Karpas-422 (cell line): ENCODE measurements at regions not wholly inside any gene's neighbourhood (a gene's known extent, or its start where the extent isn't known, plus 50 kb on each side); places are given as distances from the start of the nearest gene placed in this dataset.

Experiments used
- DNase-seq: peaks from one replicate; pipeline ENCODE4 v3.0.0-alpha.2; 2015
- H2AFZ ChIP-seq: fragments of 200-600 bp; sonication (generic); 2 replicates; pipeline ENCODE4 v1.6.1; 2014; ENCODE audit warnings: antibody characterized with exemption, low read length, mixed read lengths
- H3K27ac ChIP-seq: fragments of 200-600 bp; sonication (generic); 2 replicates; pipeline ENCODE4 v1.5.1; 2014; ENCODE audit warnings: mild to moderate bottlenecking, low read length, moderate library complexity
- H3K27me3 ChIP-seq: fragments of 200-600 bp; sonication (generic); 2 replicates; pipeline ENCODE4 v1.6.1; 2014; ENCODE audit warnings: low read length, mixed read lengths
- H3K36me3 ChIP-seq: fragments of 200-600 bp; sonication (generic); 2 replicates; pipeline ENCODE4 v1.6.1; 2014; ENCODE audit warnings: low read length, mixed read lengths; ENCODE audit not compliant: insufficient read depth
- H3K4me1 ChIP-seq: fragments of 200-600 bp; sonication (generic); 2 replicates; pipeline ENCODE4 v1.6.1; 2014; ENCODE audit warnings: mild to moderate bottlenecking, low read length, mixed read lengths
- H3K4me2 ChIP-seq: fragments of 200-600 bp; sonication (generic); 2 replicates; pipeline ENCODE4 v1.6.1; 2014; ENCODE audit warnings: low read length, low read depth, mild to moderate bottlenecking; ENCODE audit not compliant: poor library complexity, severe bottlenecking
- H3K4me3 ChIP-seq: fragments of 200-600 bp; sonication (generic); 2 replicates; pipeline ENCODE4 v1.5.1; 2014; ENCODE audit warnings: mild to moderate bottlenecking, antibody characterized with exemption, low read length, mixed read lengths
- H3K79me2 ChIP-seq: fragments of 200-600 bp; sonication (generic); 2 replicates; pipeline ENCODE4 v1.6.1; 2014; ENCODE audit warnings: mild to moderate bottlenecking, low read length, mixed read lengths
- H3K9ac ChIP-seq: fragments of 200-600 bp; sonication (generic); 2 replicates; pipeline ENCODE4 v1.6.0; 2014; ENCODE audit warnings: low read length
- H3K9me2 ChIP-seq: fragments of 200-600 bp; sonication (generic), shearing (Covaris generic); replicated peaks from 2 replicates; pipeline ENCODE4 v1.6.0; 2014; ENCODE audit warnings: mild to moderate bottlenecking, low read length, moderate library complexity; ENCODE audit not compliant: insufficient read depth
- H3K9me3 ChIP-seq: fragments of 300-700, 200-600 bp; sonication (generic); 2 replicates; pipeline ENCODE4 v1.6.1; 2014; ENCODE audit warnings: low read length, mixed read lengths
- H4K20me1 ChIP-seq: fragments of 200-600 bp; sonication (generic); 2 replicates; pipeline ENCODE4 v1.6.1; 2014; ENCODE audit warnings: mild to moderate bottlenecking, antibody characterized with exemption, low read length, low read depth; ENCODE audit not compliant: insufficient read depth

DNA sequence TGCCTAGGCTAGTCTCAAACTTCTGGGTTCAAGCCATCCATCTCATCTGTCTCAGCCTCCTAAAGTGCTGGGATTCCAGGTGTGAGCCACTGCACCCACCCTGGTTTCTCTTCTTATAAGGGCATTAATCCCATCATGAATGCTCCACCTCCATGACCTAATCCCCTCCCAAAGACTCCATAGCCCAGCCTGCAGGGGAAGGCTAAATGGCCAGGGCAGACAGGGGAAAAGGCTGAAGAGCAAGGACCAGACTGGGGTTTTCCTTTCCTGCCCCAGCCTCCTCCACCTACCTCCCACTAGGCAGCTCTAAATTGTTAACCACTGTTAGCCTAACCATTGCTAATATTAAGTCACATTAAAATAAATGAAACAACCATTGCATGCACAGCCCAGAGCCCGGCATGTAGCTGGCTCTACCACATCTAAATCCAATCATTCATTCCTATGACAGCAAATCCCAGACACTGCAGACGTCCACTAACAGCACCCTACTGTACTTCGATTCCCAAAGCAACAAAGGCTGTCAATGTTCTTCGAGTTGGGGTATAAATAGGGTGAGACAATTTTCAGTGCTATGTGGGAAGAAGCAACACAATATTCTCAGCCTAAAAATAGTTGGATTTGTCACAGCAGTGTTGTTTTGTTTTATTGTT is 243.2 kb upstream of the ARID1B start:
- Histone ChIP-seq H3K9ac (no peak overlapping the region), H3K4me1 (no peaks in the 10 kb centered on the region), H3K4me3 (no peak overlapping the region), H3K36me3 (no peaks in the 10 kb centered on the region), H2AFZ (no peak overlapping the region), H3K27ac (no peak overlapping the region), H3K4me2 (no peak overlapping the region), H3K79me2 (no peaks in the 10 kb centered on the region), H3K9me2 (no peaks in the 10 kb centered on the region), H3K27me3 (no peaks in the 10 kb centered on the region), H4K20me1 (no peaks in the 10 kb centered on the region), H3K9me3 (no peaks in the 10 kb centered on the region)
- no peak for DNase-seq

DNA sequence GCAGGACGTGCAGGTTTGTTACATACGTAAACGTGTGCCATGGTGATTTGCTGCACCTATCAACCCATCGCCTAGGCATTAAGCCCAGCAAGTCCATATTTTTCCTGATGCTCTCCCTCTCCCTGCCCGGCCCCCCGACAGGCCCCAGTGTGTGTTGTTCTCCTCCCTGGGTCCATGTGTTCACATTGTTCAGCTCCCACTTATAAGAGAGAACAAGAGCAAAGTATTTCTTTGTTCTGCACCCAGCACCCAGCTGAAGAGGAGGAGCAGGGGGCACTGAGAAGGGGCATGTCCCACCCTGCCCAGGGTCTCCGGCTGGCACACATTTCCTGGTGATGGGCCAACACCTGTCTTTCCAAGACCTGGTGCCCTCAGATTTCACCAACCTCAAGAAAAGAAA is 251.1 kb upstream of the ARID1B start:
- H3K79me2 ChIP-seq, result no peaks in the 10 kb centered on the region
- no peaks in the 10 kb centered on the region for H3K4me1 ChIP-seq

DNA sequence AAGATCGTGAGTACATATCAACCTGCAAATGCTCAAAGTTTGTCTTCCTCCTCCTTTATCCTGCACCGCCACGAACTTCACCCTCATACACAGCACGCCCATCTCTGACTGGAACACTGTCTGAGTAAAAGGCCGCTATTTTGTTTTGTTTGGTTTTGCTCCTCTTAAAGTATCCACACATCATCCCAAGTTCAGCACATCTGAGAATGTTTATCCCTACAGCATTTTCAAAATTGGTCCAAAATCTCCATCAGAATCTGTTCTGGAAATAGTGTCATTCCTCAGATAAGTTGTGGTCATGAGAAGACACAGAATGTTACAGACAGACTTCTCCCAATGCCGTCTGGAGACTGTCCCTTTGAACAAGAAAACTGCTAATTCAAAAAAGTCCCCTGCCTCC is 251.6 kb upstream of the ARID1B start:
- H3K27ac ChIP-seq, result no peak overlapping the region
- DNase-seq, result no peak
- no peaks in the 10 kb centered on the region for H3K27me3 ChIP-seq
- H3K9me3 ChIP-seq, result no peaks in the 10 kb centered on the region
- no peaks in the 10 kb centered on the region for H3K36me3 ChIP-seq
- no peak overlapping the region for H3K4me2 ChIP-seq
- H3K4me1 ChIP-seq, result no peaks in the 10 kb centered on the region
- H3K9me2 ChIP-seq, result no peaks in the 10 kb centered on the region
- H2AFZ ChIP-seq, result no peak overlapping the region
- H4K20me1 ChIP-seq, result no peaks in the 10 kb centered on the region
- H3K9ac ChIP-seq, result no peak overlapping the region
- H3K79me2 ChIP-seq, result no peaks in the 10 kb centered on the region
- no peak overlapping the region for H3K4me3 ChIP-seq

More for the DNA sequence above, 251.1 kb upstream of the ARID1B start:
- H3K4me3 ChIP-seq, result no peak overlapping the region
- H3K9ac ChIP-seq, result no peak overlapping the region
- H3K27me3 ChIP-seq, result no peaks in the 10 kb centered on the region
- H3K4me2 ChIP-seq, result no peak overlapping the region
- H2AFZ ChIP-seq, result no peak overlapping the region
- H3K36me3 ChIP-seq, result no peaks in the 10 kb centered on the region
- H4K20me1 ChIP-seq, result no peaks in the 10 kb centered on the region
- H3K27ac ChIP-seq, result no peak overlapping the region
- H3K9me2 ChIP-seq, result no peaks in the 10 kb centered on the region
- DNase-seq, result no peak
- H3K9me3 ChIP-seq, result no peaks in the 10 kb centered on the region

DNA sequence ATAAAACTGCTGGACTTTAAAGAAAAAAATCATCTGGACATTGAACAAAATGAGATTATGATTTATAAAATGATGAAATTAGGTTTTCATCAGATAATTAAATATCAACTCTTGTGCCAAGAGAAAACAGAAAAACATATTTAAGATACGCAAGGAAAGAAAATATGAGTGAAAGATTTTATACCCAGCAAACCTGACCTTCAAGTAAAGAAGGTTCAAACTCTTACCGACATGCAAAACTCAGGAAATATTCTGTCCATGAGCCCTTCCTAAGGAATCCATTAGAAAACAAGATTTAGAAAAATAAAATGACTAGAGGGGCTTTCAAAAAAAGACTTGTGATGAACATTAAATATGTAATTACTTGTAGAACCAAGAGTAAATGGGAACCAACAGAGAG is 257.2 kb upstream of the ARID1B start:
- Histone ChIP-seq H3K4me1 (no peaks in the 10 kb centered on the region), H3K27ac (no peak overlapping the region), H3K9me3 (no peaks in the 10 kb centered on the region), H3K27me3 (no peaks in the 10 kb centered on the region), H2AFZ (no peak overlapping the region), H3K4me2 (no peak overlapping the region), H3K9ac (no peak overlapping the region), H3K9me2 (no peaks in the 10 kb centered on the region), H3K36me3 (no peaks in the 10 kb centered on the region), H3K79me2 (no peaks in the 10 kb centered on the region), H3K4me3 (no peak overlapping the region), H4K20me1 (no peaks in the 10 kb centered on the region)
- DNase-seq, result no peak

DNA sequence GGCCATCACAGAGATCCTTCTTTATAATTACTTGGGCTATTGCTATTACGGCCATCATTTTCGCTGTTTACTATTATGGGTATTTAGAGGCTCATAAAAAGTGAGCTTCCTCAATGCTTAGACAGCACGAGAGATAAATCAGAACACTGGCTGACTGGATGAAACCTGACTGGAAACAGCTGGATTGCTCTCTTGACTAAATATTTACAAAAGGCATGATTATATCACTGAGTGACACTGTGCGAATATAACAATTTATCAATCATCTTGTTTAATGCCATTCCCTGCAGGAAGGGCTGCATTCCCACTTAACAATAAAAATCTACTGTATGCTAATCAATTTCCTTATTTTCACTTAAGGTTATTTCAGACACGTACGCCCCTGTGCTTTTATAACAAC is 260.1 kb upstream of the ARID1B start:
- H3K9ac ChIP-seq, result no peak overlapping the region
- no peak overlapping the region for H3K4me2 ChIP-seq
- no peaks in the 10 kb centered on the region for H3K4me1 ChIP-seq
- no peak overlapping the region for H3K4me3 ChIP-seq
- no peaks in the 10 kb centered on the region for H4K20me1 ChIP-seq
- H3K9me3 ChIP-seq, result no peaks in the 10 kb centered on the region
- DNase-seq, result no peak
- no peaks in the 10 kb centered on the region for H3K27me3 ChIP-seq
- H3K36me3 ChIP-seq, result no peaks in the 10 kb centered on the region
- no peaks in the 10 kb centered on the region for H3K9me2 ChIP-seq
- H3K79me2 ChIP-seq, result no peaks in the 10 kb centered on the region
- no peak overlapping the region for H2AFZ ChIP-seq
- no peak overlapping the region for H3K27ac ChIP-seq

DNA sequence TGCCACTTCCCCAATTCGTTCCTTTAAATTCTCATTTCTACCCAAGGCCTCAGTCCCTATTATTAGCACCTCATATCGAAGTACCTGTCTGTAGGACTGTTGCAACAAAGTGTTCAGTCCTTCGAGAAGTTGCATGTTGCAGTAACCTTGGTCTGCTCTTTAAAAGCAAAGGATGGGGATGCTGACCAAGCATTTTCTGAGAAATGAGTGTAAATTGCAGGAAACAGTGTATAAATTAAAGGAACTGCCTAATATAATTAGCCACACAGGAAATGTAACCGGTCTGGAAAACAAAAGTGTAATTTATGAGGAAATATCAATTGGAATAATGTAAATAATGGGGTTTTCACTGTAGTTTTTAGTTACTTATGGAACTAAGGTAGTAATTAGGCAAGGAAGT is 261.9 kb upstream of the ARID1B start:
- DNase-seq, result no peak

DNA sequence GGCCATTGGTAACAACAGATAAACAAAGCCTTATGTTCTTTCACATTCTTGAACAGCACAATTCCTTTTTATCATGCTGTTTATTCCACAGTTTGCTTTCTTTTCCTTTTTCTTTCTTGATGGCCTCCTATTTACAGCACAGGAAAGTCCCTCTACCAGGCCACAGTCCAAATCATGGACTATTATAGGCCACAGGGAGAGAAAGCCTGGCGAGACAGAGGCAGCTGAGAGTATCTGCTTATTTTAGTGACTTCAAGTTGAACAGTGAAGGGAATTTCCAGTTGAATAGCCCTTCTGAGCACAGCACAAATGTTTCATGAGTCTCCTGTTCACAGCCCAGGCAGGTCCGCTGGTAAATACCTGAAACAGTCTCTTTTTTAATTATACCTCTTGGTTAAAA is 263.7 kb upstream of the ARID1B start:
- no peaks in the 10 kb centered on the region for H3K9me2 ChIP-seq
- H3K9ac ChIP-seq, result no peak overlapping the region
- no peak overlapping the region for H2AFZ ChIP-seq
- H3K9me3 ChIP-seq, result no peaks in the 10 kb centered on the region
- no peak for DNase-seq
- no peaks in the 10 kb centered on the region for H3K27me3 ChIP-seq
- H3K4me3 ChIP-seq, result no peak overlapping the region
- no peaks in the 10 kb centered on the region for H3K79me2 ChIP-seq
- H4K20me1 ChIP-seq, result no peaks in the 10 kb centered on the region
- H3K4me1 ChIP-seq, result no peaks in the 10 kb centered on the region
- no peaks in the 10 kb centered on the region for H3K36me3 ChIP-seq
- H3K27ac ChIP-seq, result no peak overlapping the region
- no peak overlapping the region for H3K4me2 ChIP-seq

More for the DNA sequence above, 261.9 kb upstream of the ARID1B start:
- Histone ChIP-seq H3K4me3 (no peak overlapping the region), H3K79me2 (no peaks in the 10 kb centered on the region), H3K4me2 (no peak overlapping the region), H3K4me1 (no peaks in the 10 kb centered on the region), H3K27ac (no peak overlapping the region), H3K36me3 (no peaks in the 10 kb centered on the region), H4K20me1 (no peaks in the 10 kb centered on the region), H3K27me3 (no peaks in the 10 kb centered on the region), H2AFZ (no peak overlapping the region), H3K9ac (no peak overlapping the region), H3K9me3 (no peaks in the 10 kb centered on the region), H3K9me2 (no peaks in the 10 kb centered on the region)

DNA sequence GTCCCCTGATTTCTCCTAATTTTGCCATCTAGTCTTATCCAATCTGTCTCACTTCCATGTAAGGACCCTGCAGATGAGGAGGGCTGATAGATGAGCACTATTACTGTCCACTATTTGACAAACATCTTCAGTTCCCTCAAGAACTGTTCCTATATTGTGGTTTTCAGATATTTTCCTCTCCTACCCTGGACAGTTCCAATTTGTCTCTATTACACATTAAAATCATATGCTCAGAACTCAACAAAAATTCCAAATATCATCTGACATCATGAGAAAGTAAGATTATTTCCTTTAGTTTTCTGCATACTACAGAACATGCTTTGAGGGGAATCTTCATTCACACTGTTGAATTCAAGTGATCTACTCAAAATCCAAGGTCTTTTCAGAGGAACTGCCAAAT is 265.6 kb upstream of the ARID1B start:
- H3K9me2 ChIP-seq, result no peaks in the 10 kb centered on the region
- H3K9ac ChIP-seq, result no peak overlapping the region
- H3K27me3 ChIP-seq, result no peaks in the 10 kb centered on the region
- no peaks in the 10 kb centered on the region for H3K79me2 ChIP-seq
- H3K9me3 ChIP-seq, result no peaks in the 10 kb centered on the region
- H3K27ac ChIP-seq, result no peak overlapping the region
- H2AFZ ChIP-seq, result no peak overlapping the region
- H3K4me1 ChIP-seq, result no peaks in the 10 kb centered on the region
- H3K36me3 ChIP-seq, result no peaks in the 10 kb centered on the region
- H3K4me3 ChIP-seq, result no peak overlapping the region
- no peak overlapping the region for H3K4me2 ChIP-seq
- no peak for DNase-seq
- H4K20me1 ChIP-seq, result no peaks in the 10 kb centered on the region

DNA sequence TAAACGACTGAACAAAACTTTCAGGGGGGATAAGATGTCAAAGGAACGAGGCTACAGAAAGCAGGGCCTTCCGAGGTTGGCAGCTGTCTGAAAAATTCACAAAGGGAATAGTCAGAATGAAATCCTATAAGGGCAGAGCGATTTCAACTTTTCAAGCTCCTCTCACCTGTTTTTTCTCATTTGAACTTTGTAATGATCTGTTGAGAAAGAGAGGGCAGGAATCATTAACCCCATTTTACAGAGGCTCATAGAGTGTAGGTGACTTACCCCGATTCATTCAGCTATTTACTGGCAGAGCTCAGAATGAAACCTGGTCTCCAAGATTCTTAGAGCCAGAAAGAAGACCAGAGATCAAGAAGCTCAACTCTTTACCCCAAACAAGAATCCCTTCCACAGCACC is 266.1 kb upstream of the ARID1B start:
- H3K9me3 ChIP-seq, result no peaks in the 10 kb centered on the region
- H3K9me2 ChIP-seq, result no peaks in the 10 kb centered on the region
- no peak overlapping the region for H2AFZ ChIP-seq
- no peaks in the 10 kb centered on the region for H4K20me1 ChIP-seq
- no peak for DNase-seq
- no peaks in the 10 kb centered on the region for H3K79me2 ChIP-seq
- no peaks in the 10 kb centered on the region for H3K27me3 ChIP-seq
- no peak overlapping the region for H3K27ac ChIP-seq
- H3K4me3 ChIP-seq, result no peak overlapping the region
- no peaks in the 10 kb centered on the region for H3K4me1 ChIP-seq
- H3K4me2 ChIP-seq, result no peak overlapping the region
- H3K9ac ChIP-seq, result no peak overlapping the region
- H3K36me3 ChIP-seq, result no peaks in the 10 kb centered on the region
